H1 (cell line): ENCODE measurements at regions not wholly inside any gene's neighbourhood (a gene's known extent, or its start where the extent isn't known, plus 50 kb on each side); places are given as distances from the start of the nearest gene placed in this dataset.

Source experiments
- EP300 ChIP-seq, 2 experiments: IDR thresholded peaks; 1 replicate in 1 of 2; 2 replicates in 1 of 2; pipeline ENCODE4 v1.6.1; 2011 to 2012; ENCODE audit warnings: low read depth in 2 of 2, low read length in 2 of 2, mild to moderate bottlenecking in 2 of 2, borderline replicate concordance in 1 of 2, inconsistent platforms in 1 of 2, moderate library complexity in 1 of 2
- POLR2A ChIP-seq, 2 experiments: IDR thresholded peaks; 1 replicate in 1 of 2; 2 replicates in 1 of 2; pipeline ENCODE4 v1.6.1; 2011; ENCODE audit warnings: low read depth in 2 of 2, low read length in 2 of 2, mild to moderate bottlenecking in 2 of 2; ENCODE audit errors: control extremely low read depth in 1 of 2
- SP2 ChIP-seq: IDR thresholded peaks from 2 replicates; pipeline ENCODE4 v1.6.1; 2012; ENCODE audit warnings: mild to moderate bottlenecking, low read length, inconsistent platforms
- TEAD4 ChIP-seq: IDR thresholded peaks from 2 replicates; pipeline ENCODE4 v1.6.1; 2012; ENCODE audit warnings: low read depth, low read length, inconsistent platforms, mixed read lengths
- YY1 ChIP-seq: IDR thresholded peaks from 2 replicates; pipeline ENCODE4 v1.6.1; 2011; ENCODE audit warnings: low read depth, mild to moderate bottlenecking, low read length
- TF ChIP-seq, protein P1 (sequence below): IDR thresholded peaks from 2 replicates; pipeline ENCODE4 v1.6.1; 2012; ENCODE audit warnings: inconsistent platforms
- TF ChIP-seq, protein P2 (sequence below), 3 experiments: IDR thresholded peaks; 1 replicate in 2 of 3; 2 replicates in 1 of 3; pipeline versions ENCODE4 v1.5.1 to v1.6.1; 2011; ENCODE audit warnings: low read length in 3 of 3, mild to moderate bottlenecking in 3 of 3, inconsistent platforms in 2 of 3, low read depth in 1 of 3, moderate library complexity in 1 of 3; ENCODE audit not compliant: insufficient read depth in 1 of 3; ENCODE audit errors: control extremely low read depth in 1 of 3

DNA sequence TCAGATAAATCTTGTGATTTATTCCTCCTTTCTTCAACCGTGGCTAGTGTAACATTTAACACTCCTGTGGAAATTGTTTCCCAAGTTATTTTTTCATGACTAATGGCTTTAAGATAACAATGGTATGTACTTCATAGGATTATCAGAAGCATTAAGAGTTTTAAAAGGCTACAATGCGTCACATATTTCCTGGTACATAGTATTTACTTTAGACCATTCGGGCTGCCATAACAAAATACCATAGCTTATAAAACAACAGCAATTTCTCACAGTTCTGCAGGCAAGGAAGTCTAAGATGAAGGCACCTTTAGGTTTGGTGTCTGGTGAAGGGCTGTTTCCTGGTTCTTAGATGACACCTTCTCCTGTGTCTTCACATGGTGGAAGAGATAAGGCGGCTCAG, 158.6 kb downstream of the PAPSS1 start:
- TF ChIP-seq, protein P1, sequence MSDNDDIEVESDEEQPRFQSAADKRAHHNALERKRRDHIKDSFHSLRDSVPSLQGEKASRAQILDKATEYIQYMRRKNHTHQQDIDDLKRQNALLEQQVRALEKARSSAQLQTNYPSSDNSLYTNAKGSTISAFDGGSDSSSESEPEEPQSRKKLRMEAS: no peak
- no peak for TF ChIP-seq POLR2A (IDR thresholded peaks at IDR 0.05; ENCODE audit: control extremely low read depth in 1 of 2, low read depth in 2 of 2, low read length in 2 of 2)
- no peak for TF ChIP-seq EP300 (IDR thresholded peaks at IDR 0.05; ENCODE audit: borderline replicate concordance in 1 of 2, low read depth in 2 of 2, low read length in 2 of 2)
- TF ChIP-seq SP2: no peak
- TF ChIP-seq, protein P2, sequence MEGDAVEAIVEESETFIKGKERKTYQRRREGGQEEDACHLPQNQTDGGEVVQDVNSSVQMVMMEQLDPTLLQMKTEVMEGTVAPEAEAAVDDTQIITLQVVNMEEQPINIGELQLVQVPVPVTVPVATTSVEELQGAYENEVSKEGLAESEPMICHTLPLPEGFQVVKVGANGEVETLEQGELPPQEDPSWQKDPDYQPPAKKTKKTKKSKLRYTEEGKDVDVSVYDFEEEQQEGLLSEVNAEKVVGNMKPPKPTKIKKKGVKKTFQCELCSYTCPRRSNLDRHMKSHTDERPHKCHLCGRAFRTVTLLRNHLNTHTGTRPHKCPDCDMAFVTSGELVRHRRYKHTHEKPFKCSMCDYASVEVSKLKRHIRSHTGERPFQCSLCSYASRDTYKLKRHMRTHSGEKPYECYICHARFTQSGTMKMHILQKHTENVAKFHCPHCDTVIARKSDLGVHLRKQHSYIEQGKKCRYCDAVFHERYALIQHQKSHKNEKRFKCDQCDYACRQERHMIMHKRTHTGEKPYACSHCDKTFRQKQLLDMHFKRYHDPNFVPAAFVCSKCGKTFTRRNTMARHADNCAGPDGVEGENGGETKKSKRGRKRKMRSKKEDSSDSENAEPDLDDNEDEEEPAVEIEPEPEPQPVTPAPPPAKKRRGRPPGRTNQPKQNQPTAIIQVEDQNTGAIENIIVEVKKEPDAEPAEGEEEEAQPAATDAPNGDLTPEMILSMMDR (IDR thresholded peaks at IDR 0.05; ENCODE audit: control extremely low read depth in 1 of 3, insufficient read depth in 1 of 3, low read depth in 1 of 3, low read length in 3 of 3): no peak
- no peak for TF ChIP-seq TEAD4
- no peak for TF ChIP-seq YY1
